ENCODE measurements at regions not wholly inside any gene's neighbourhood (a gene's known extent, or its start where the extent isn't known, plus 50 kb on each side); places are given as distances from the start of the nearest gene placed in this dataset.

DNA sequence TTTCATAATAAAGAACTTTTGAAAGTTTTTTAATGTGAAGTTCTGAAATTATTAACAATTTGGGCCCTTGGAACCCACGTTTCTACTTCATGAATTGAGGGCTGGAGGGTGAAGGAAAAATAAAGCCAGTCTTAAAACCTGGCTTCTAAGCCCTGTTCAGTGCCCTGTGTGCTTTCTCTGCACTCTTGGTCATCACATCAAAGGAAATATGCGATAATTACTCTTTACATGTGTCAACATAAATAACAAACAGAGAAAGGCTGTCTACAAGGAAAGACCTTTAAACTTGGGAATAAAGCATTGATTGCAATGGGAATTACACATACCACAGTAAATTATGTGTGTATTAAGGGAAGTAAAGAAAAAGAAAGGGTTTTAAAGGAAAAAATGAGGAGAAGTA, 150.7 kb upstream of the KLF7 start (continued):
- TF ChIP-seq, protein P1, sequence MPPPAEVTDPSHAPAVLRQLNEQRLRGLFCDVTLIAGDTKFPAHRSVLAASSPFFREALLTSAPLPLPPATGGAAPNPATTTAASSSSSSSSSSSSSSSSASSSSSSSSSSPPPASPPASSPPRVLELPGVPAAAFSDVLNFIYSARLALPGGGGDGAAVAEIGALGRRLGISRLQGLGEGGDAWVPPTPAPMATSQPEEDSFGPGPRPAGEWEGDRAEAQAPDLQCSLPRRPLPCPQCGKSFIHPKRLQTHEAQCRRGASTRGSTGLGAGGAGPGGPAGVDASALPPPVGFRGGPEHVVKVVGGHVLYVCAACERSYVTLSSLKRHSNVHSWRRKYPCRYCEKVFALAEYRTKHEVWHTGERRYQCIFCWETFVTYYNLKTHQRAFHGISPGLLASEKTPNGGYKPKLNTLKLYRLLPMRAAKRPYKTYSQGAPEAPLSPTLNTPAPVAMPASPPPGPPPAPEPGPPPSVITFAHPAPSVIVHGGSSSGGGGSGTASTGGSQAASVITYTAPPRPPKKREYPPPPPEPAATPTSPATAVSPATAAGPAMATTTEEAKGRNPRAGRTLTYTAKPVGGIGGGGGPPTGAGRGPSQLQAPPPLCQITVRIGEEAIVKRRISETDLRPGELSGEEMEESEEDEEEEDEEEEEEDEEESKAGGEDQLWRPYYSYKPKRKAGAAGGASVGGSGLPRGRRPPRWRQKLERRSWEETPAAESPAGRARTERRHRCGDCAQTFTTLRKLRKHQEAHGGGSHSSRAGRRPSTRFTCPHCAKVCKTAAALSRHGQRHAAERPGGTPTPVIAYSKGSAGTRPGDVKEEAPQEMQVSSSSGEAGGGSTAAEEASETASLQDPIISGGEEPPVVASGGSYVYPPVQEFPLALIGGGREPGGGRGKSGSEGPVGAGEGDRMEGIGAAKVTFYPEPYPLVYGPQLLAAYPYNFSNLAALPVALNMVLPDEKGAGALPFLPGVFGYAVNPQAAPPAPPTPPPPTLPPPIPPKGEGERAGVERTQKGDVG (CRISPR knock-in tag; IDR thresholded peaks at IDR 0.05), result no peak
- no peak for TF ChIP-seq HDAC6 (IDR thresholded peaks at IDR 0.05; ENCODE audit: unreplicated experiment)
- no peak for TF ChIP-seq BACH1 (IDR thresholded peaks at IDR 0.05; ENCODE audit: borderline replicate concordance)
- TF ChIP-seq ZNF274 (IDR thresholded peaks at IDR 0.05; ENCODE audit: insufficient read depth, insufficient read length), result no peak

DNA sequence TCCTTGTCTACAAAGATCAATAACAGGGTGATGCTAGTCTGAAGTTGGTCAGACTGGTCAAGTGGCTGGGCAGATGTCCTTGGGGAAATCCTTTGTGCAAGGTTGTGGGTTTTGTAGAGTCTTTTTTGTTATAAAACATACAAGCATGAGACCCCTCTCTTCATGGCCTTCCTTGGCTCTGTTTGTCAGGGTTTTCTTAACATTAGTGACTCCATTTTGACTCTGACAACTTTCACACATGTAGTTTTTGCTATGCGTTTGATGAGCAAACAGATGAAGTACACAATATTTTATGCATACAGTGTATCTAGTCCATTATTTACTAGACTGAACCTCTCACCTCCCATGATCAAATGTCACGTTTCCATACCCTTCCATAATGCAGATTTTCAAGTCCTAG, 151.2 kb upstream of the KLF7 start:
- in situ Hi-C loops (cut with MboI), result no loop called here
- intact Hi-C loops (cut with micrococcal nuclease; ENCODE audit: unreplicated experiment), result no loop called here
- ATAC-seq, result no peak
- H3K9me3 ChIP-seq (replicated peaks; ENCODE audit: control insufficient read depth, insufficient read depth, low read length), result no peaks in the 10 kb centered on the region
- H4K20me1 ChIP-seq (ENCODE audit: control insufficient read depth, insufficient read depth), result no peaks in the 10 kb centered on the region
- FAIRE-seq, result no peak
- 50% methylated on average over 2 of the region's 2 CpGs for WGBS (ENCODE audit: insufficient coverage, insufficient replicate concordance, low lambda C conversion rate, missing lambda C conversion rate)
- TF ChIP-seq POLR2A (IDR thresholded peaks at IDR 0.05; ENCODE audit: low read depth, low read length) (no peak), NR2C1 (IDR thresholded peaks at IDR 0.05) (no peak)
- TF ChIP-seq, protein P2, sequence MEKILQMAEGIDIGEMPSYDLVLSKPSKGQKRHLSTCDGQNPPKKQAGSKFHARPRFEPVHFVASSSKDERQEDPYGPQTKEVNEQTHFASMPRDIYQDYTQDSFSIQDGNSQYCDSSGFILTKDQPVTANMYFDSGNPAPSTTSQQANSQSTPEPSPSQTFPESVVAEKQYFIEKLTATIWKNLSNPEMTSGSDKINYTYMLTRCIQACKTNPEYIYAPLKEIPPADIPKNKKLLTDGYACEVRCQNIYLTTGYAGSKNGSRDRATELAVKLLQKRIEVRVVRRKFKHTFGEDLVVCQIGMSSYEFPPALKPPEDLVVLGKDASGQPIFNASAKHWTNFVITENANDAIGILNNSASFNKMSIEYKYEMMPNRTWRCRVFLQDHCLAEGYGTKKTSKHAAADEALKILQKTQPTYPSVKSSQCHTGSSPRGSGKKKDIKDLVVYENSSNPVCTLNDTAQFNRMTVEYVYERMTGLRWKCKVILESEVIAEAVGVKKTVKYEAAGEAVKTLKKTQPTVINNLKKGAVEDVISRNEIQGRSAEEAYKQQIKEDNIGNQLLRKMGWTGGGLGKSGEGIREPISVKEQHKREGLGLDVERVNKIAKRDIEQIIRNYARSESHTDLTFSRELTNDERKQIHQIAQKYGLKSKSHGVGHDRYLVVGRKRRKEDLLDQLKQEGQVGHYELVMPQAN (conservative IDR thresholded peaks at IDR 0.05), result no peak
- TF ChIP-seq, protein P3, sequence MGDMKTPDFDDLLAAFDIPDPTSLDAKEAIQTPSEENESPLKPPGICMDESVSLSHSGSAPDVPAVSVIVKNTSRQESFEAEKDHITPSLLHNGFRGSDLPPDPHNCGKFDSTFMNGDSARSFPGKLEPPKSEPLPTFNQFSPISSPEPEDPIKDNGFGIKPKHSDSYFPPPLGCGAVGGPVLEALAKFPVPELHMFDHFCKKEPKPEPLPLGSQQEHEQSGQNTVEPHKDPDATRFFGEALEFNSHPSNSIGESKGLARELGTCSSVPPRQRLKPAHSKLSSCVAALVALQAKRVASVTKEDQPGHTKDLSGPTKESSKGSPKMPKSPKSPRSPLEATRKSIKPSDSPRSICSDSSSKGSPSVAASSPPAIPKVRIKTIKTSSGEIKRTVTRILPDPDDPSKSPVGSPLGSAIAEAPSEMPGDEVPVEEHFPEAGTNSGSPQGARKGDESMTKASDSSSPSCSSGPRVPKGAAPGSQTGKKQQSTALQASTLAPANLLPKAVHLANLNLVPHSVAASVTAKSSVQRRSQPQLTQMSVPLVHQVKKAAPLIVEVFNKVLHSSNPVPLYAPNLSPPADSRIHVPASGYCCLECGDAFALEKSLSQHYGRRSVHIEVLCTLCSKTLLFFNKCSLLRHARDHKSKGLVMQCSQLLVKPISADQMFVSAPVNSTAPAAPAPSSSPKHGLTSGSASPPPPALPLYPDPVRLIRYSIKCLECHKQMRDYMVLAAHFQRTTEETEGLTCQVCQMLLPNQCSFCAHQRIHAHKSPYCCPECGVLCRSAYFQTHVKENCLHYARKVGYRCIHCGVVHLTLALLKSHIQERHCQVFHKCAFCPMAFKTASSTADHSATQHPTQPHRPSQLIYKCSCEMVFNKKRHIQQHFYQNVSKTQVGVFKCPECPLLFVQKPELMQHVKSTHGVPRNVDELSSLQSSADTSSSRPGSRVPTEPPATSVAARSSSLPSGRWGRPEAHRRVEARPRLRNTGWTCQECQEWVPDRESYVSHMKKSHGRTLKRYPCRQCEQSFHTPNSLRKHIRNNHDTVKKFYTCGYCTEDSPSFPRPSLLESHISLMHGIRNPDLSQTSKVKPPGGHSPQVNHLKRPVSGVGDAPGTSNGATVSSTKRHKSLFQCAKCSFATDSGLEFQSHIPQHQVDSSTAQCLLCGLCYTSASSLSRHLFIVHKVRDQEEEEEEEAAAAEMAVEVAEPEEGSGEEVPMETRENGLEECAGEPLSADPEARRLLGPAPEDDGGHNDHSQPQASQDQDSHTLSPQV (IDR thresholded peaks at IDR 0.05), result 0 out of 2 replicates have a peak, but pooled peaks have one; percentile 27
- ChIA-PET POLR2A (no interaction called here), SMC1A (ENCODE audit: uncharacterized antibody, unreplicated experiment) (interaction anchor here (0.9 to 1.1 kb wide), 2 partner anchors 18 to 31 kb away, joined by 3 read pairs; no protein-coding TSS in a partner anchor), RAD21 (ENCODE audit: unreplicated experiment) (no interaction called here), CTCF (no interaction called here)
- H3K79me2 ChIP-seq (ENCODE audit: control insufficient read depth, insufficient read depth, low read length), result no peaks in the 10 kb centered on the region
- no peaks in the 10 kb centered on the region for H3K4me1 ChIP-seq (ENCODE audit: control insufficient read depth, insufficient read depth, low read length)
- H3K36me3 ChIP-seq (ENCODE audit: control insufficient read depth in 2 of 2, insufficient read depth in 2 of 2, low read length in 1 of 2), result no peaks in the 10 kb centered on the region
- no peak overlapping the region for H3K4me2 ChIP-seq (ENCODE audit: control insufficient read depth, insufficient read depth)
- no TSS peak for BruUV-seq (replicated peaks)
- H3K27ac ChIP-seq (ENCODE audit: control insufficient read depth, insufficient read depth), result no peak overlapping the region
- H3K9ac ChIP-seq (ENCODE audit: control insufficient read depth, insufficient read depth, low read length), result no peak overlapping the region
- H3K4me3 ChIP-seq, result no peak overlapping the region
- H3K27me3 ChIP-seq (replicated peaks in 1 of 2; ENCODE audit: control insufficient read depth in 2 of 2, insufficient read depth in 2 of 2, low read length in 1 of 2), result no peaks in the 10 kb centered on the region
- no peak overlapping the region for H2AFZ ChIP-seq (ENCODE audit: control insufficient read depth, low read depth, low read length)
- DNase-seq (ENCODE audit: low read depth, low spot score), result no peak

All from GM12878 (cell line).